ENCODE measurements at regions not wholly inside any gene's neighbourhood (a gene's known extent, or its start where the extent isn't known, plus 50 kb on each side); places are given as distances from the start of the nearest gene placed in this dataset.

- no peak overlapping the region for H3K27ac ChIP-seq
- H3K27me3 ChIP-seq = no peaks in the 10 kb centered on the region
- no peaks in the 10 kb centered on the region for H3K79me2 ChIP-seq
- peaks cover 3% of the 10 kb centered on the region for H3K4me1 ChIP-seq (ENCODE audit: insufficient read depth)
- H4K20me1 ChIP-seq (ENCODE audit: insufficient read depth, poor library complexity, severe bottlenecking) = no peaks in the 10 kb centered on the region
- no peaks in the 10 kb centered on the region for H3K36me3 ChIP-seq (replicated peaks; ENCODE audit: insufficient read depth, low read depth)
- no peaks in the 10 kb centered on the region for H3K9me2 ChIP-seq (replicated peaks; ENCODE audit: insufficient read depth)
- no peak overlapping the region for H3K4me3 ChIP-seq
- DNase-seq (ENCODE audit: low spot score) = peak; percentile 84
- no peak overlapping the region for H3K4me2 ChIP-seq
- H3K9me3 ChIP-seq (ENCODE audit: low read depth) = no peaks in the 10 kb centered on the region
- TF ChIP-seq EZH2phosphoT487 (IDR thresholded peaks at IDR 0.05; ENCODE audit: low read depth, severe bottlenecking, unreplicated experiment) (no peak), CTCF (IDR thresholded peaks at IDR 0.05; ENCODE audit: poor library complexity) (peak; percentile 79), EZH2 (IDR thresholded peaks at IDR 0.05; ENCODE audit: borderline replicate concordance) (no peak)
- H2AFZ ChIP-seq = no peak overlapping the region
- 42% methylated on average over 15 of the region's 15 CpGs for WGBS (ENCODE audit: low lambda C conversion rate, missing lambda C conversion rate)
Measured at GRCh38 chr5:146965761-146966659, 87.5 kb upstream of the PPP2R2B start.

- no peaks in the 10 kb centered on the region for H3K9me2 ChIP-seq (replicated peaks; ENCODE audit: insufficient read depth)
- H4K20me1 ChIP-seq (ENCODE audit: insufficient read depth, poor library complexity, severe bottlenecking) = no peaks in the 10 kb centered on the region
- no peak for DNase-seq (ENCODE audit: low spot score)
- H3K27ac ChIP-seq = no peak overlapping the region
- WGBS (ENCODE audit: low lambda C conversion rate, missing lambda C conversion rate) = 72% methylated on average over 5 of the region's 5 CpGs
- no peak overlapping the region for H3K4me3 ChIP-seq
- no peaks in the 10 kb centered on the region for H3K9me3 ChIP-seq (ENCODE audit: low read depth)
- no peaks in the 10 kb centered on the region for H3K36me3 ChIP-seq (replicated peaks; ENCODE audit: insufficient read depth, low read depth)
- H3K4me2 ChIP-seq = no peak overlapping the region
- H3K79me2 ChIP-seq = no peaks in the 10 kb centered on the region
- no peaks in the 10 kb centered on the region for H3K27me3 ChIP-seq
- no peak overlapping the region for H2AFZ ChIP-seq
- TF ChIP-seq EZH2phosphoT487 (IDR thresholded peaks at IDR 0.05; ENCODE audit: low read depth, severe bottlenecking, unreplicated experiment) (no peak), CTCF (IDR thresholded peaks at IDR 0.05; ENCODE audit: poor library complexity) (no peak), EZH2 (IDR thresholded peaks at IDR 0.05; ENCODE audit: borderline replicate concordance) (no peak)
- H3K4me1 ChIP-seq (ENCODE audit: insufficient read depth) = peaks cover under 1% of the 10 kb centered on the region
Measured at GRCh38 chr5:146967646-146968045, 89.1 kb upstream of the PPP2R2B start.

GRCh38 chr5:146971401-146971800, 92.8 kb upstream of the PPP2R2B start:
- H3K9me2 ChIP-seq (replicated peaks; ENCODE audit: insufficient read depth) = no peaks in the 10 kb centered on the region
- DNase-seq (ENCODE audit: low spot score) = no peak
- WGBS (ENCODE audit: low lambda C conversion rate, missing lambda C conversion rate) = 98% methylated on average over 2 of the region's 2 CpGs
- H2AFZ ChIP-seq = no peak overlapping the region
- no peaks in the 10 kb centered on the region for H3K79me2 ChIP-seq
- H3K4me3 ChIP-seq = no peak overlapping the region
- H3K27me3 ChIP-seq = no peaks in the 10 kb centered on the region
- no peaks in the 10 kb centered on the region for H4K20me1 ChIP-seq (ENCODE audit: insufficient read depth, poor library complexity, severe bottlenecking)
- no peak overlapping the region for H3K4me2 ChIP-seq
- H3K9me3 ChIP-seq (ENCODE audit: low read depth) = no peaks in the 10 kb centered on the region
- H3K36me3 ChIP-seq (replicated peaks; ENCODE audit: insufficient read depth, low read depth) = no peaks in the 10 kb centered on the region
- H3K27ac ChIP-seq = no peak overlapping the region
- H3K4me1 ChIP-seq (ENCODE audit: insufficient read depth) = no peaks in the 10 kb centered on the region
- no peak for TF ChIP-seq CTCF (IDR thresholded peaks at IDR 0.05; ENCODE audit: poor library complexity)
- no peak for TF ChIP-seq EZH2 (IDR thresholded peaks at IDR 0.05; ENCODE audit: borderline replicate concordance)
- TF ChIP-seq EZH2phosphoT487 (IDR thresholded peaks at IDR 0.05; ENCODE audit: low read depth, severe bottlenecking, unreplicated experiment) = no peak
